ENCODE measurements at regions not wholly inside any gene's neighbourhood (a gene's known extent, or its start where the extent isn't known, plus 50 kb on each side); places are given as distances from the start of the nearest gene placed in this dataset.
A peak's percentile ranks its signal among the peaks of the same experiment; 100 is the strongest.

DNA sequence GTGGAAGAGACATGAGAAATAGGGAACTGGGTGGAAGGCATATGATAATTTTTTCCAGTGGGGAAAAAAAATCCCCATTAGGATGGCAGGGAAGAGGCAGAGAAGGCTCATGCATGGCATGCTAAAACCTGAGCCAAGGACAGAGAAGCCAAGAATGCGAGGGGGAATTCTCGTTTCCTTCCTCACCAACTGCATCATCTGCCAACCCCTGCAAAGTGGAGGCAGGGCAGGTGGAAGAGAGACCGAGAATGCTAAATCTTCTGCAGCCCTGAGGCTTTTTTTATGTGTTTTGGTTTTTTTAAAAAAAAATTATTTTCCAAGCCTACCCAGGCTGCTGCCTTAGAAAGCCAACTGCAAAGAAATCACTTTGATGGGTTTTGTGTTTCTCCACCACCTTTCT lies 54.3 kb upstream of the CCDC174 start:
- 88% methylated on average over 3 of the region's 3 CpGs for WGBS, 2 donors
- TF ChIP-seq CTCF (IDR thresholded peaks at IDR 0.05): no peak
- TF ChIP-seq POLR2A (IDR thresholded peaks at IDR 0.05): no peak
- H3K27me3 ChIP-seq: peaks cover 5% of the 10 kb centered on the region
- no peak overlapping the region for H3K27ac ChIP-seq
- DNase-seq: no peak
- intact Hi-C loops (cut with DNase I): no loop called here
- H3K9me3 ChIP-seq: no peaks in the 10 kb centered on the region
- H3K36me3 ChIP-seq: no peaks in the 10 kb centered on the region
- H3K4me3 ChIP-seq (replicated peaks in 1 of 3): no peak overlapping the region
- H3K4me1 ChIP-seq: peaks cover 0 to 3% of the 10 kb centered on the region in 2 donors

GRCh38 chr3:14598143-14598569 lies 53.4 kb upstream of the CCDC174 start:
- peak in 1 of 2 donors; percentile 14 for DNase-seq
- Histone ChIP-seq H3K4me1 (peaks cover 0 to 7% of the 10 kb centered on the region in 2 donors), H3K27ac (no peak overlapping the region), H3K9me3 (no peaks in the 10 kb centered on the region), H3K27me3 (peaks cover 9% of the 10 kb centered on the region), H3K36me3 (no peaks in the 10 kb centered on the region), H3K4me3 (replicated peaks in 1 of 3) (no peak overlapping the region)
- WGBS, 2 donors: 18 to 22% methylated on average over 9 of the region's 9 CpGs
- intact Hi-C loops (cut with DNase I): no loop called here
- no peak for TF ChIP-seq CTCF (IDR thresholded peaks at IDR 0.05)
- no peak for TF ChIP-seq POLR2A (IDR thresholded peaks at IDR 0.05)

DNA sequence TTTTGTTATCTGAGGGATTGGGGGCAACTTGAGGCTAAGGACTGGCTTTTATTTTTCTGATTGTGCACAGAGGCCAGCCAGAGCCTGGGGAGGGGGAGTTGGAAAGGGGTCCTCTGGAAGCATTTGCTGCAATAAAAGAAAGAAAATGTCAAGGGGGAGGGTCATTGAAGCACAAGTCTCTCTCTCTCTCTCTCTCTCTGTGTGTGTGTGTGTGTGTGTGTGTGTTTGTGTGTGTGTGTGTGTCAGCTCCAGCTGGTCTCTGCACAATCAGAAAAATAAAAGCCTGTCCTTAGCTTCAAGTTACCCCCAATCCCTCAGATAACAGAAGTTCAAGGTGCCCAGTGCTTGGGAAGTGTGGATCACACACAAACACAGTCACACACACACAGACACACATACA lies 52.1 kb upstream of the CCDC174 start:
- TF ChIP-seq POLR2A (IDR thresholded peaks at IDR 0.05) (no peak), CTCF (IDR thresholded peaks at IDR 0.05) (no peak)
- peaks cover 0 to 7% of the 10 kb centered on the region in 2 donors for H3K4me1 ChIP-seq
- no peaks in the 10 kb centered on the region for H3K9me3 ChIP-seq
- DNase-seq: no peak
- no peaks in the 10 kb centered on the region for H3K36me3 ChIP-seq
- no peak overlapping the region for H3K27ac ChIP-seq
- intact Hi-C loops (cut with DNase I): no loop called here
- no peak overlapping the region for H3K4me3 ChIP-seq (replicated peaks in 1 of 3)
- peaks cover 9% of the 10 kb centered on the region for H3K27me3 ChIP-seq

GRCh38 chr3:14600075-14600474 lies 51.5 kb upstream of the CCDC174 start:
- TF ChIP-seq POLR2A (IDR thresholded peaks at IDR 0.05): no peak
- TF ChIP-seq CTCF (IDR thresholded peaks at IDR 0.05): no peak
- Histone ChIP-seq H3K9me3 (no peaks in the 10 kb centered on the region), H3K27me3 (peaks cover 9% of the 10 kb centered on the region), H3K36me3 (no peaks in the 10 kb centered on the region), H3K4me1 (peaks cover 0 to 7% of the 10 kb centered on the region in 2 donors), H3K4me3 (replicated peaks in 1 of 3) (no peak overlapping the region), H3K27ac (no peak overlapping the region)
- intact Hi-C loops (cut with DNase I): no loop called here
- no peak for DNase-seq
- WGBS, 2 donors: 60 to 70% methylated on average over 4 of the region's 4 CpGs

DNA sequence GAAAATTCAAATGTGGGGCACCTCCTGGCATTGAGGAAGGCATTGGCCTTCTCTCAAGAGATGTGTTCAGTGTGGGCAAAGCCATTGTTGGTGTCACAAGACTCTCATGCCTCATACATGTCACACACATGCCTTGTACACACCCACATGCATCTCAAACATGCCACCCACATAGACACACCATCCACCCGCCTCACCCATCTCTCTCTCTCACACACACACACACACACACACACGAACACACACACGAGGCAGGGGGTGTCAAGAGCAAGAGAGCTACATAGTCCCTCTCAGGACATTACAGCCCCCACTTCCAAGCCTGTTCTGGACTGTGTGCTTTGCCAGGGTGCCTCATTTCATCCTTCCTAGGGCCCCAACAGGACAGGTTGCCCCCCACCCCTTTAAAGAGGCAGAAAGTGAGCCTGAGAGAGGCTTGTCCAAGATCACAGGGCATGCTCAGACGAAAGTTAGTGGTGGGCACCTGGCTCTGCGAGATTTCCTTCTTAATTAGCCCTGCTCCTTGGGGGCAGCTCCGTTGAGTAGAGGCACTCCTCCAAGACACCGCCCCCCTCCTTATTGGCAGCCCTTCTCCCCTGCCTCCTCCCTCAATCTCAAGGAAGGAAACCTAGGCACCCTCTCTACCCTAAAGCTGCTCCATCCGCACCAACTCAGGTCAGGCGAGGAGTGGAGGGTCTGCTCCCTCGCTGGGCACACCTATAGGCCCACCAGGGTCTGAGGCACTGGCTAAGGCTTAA lies 50.5 kb upstream of the CCDC174 start:
- no peak overlapping the region for H3K4me3 ChIP-seq (replicated peaks in 1 of 3)
- peaks cover 0 to 7% of the 10 kb centered on the region in 2 donors for H3K4me1 ChIP-seq
- DNase-seq: no peak
- H3K9me3 ChIP-seq: no peaks in the 10 kb centered on the region
- intact Hi-C loops (cut with DNase I): no loop called here
- H3K27me3 ChIP-seq: peaks cover 9% of the 10 kb centered on the region
- H3K36me3 ChIP-seq: no peaks in the 10 kb centered on the region
- no peak overlapping the region for H3K27ac ChIP-seq
- WGBS, 2 donors: 59 to 70% methylated on average over 7 to 10 of the region's 10 CpGs
- TF ChIP-seq POLR2A (IDR thresholded peaks at IDR 0.05) (no peak), CTCF (IDR thresholded peaks at IDR 0.05) (no peak)
